NCI-H2171 treated with DMSO at 0.1 percent for 48 hours (cell line): ENCODE measurements at regions not wholly inside any gene's neighbourhood (a gene's known extent, or its start where the extent isn't known, plus 50 kb on each side); places are given as distances from the start of the nearest gene placed in this dataset.

Experiments
- DNase-seq: peaks from one replicate; lab custom pipeline; 2025; lab: John Stamatoyannopoulos, UW

DNA sequence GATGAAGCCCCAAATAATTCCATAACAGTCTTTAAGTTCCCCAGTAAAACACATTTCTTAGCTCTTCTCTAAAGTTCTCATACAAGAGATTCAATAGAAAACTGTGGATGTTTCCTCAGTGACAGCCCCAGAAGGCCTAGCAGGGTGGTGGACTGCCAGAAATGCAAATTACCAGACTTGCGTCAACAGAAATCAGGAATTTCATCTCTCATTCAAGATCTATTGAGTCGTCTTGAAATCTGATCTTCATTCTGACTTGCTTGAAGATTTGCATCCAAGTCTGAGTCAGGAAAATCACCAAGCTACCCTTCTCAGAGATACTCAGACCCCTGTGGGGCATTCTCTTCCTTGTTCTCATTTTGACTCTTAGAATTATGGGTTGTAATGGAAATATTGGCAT, 68.9 kb upstream of the NDP start:
- DNase-seq: no peak

DNA sequence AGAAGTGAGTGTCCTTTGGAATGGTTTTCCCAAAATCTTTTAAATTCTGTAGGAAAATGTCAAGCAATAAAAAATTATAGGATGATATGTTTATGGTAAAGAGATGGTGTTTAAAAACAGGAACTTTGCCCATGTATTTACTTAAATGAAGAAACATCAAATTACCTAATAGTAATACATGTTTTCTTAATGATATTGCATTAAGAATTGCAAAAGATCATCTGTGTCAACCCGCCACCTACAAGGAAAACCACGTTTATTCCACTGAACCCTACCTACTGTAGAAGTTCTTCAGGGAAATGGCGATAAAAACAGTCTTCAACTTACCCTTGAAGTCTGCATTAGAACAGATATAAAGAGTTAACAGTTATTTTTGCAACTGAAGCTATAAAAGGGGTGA, 67.2 kb upstream of the NDP start:
- no peak for DNase-seq

- DNase-seq: no peak
These were observed 66.4 kb upstream of the NDP start for GRCh38 chrX:44039556-44039955.

GRCh38 chrX:44036336-44036735, 63.1 kb upstream of the NDP start:
- no peak for DNase-seq

DNA sequence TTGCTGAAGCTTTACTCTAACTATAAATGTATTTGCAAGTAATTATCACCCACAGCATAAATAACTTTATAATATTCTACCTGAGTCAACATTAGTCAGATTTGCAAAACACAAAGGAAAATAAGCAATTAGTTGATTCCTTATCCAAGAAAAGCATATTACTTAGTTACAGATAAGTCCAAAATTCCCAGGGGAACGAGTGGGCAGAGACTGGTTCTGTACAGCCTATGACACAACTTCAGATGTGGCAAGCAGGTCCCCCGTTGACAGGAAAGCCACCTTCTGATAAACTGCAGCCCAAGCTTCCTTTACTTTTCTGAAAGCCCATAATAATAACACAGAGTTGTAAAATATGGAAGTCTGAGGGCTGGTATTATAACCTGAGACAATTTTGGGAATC, 62.4 kb upstream of the NDP start:
- no peak for DNase-seq

DNA sequence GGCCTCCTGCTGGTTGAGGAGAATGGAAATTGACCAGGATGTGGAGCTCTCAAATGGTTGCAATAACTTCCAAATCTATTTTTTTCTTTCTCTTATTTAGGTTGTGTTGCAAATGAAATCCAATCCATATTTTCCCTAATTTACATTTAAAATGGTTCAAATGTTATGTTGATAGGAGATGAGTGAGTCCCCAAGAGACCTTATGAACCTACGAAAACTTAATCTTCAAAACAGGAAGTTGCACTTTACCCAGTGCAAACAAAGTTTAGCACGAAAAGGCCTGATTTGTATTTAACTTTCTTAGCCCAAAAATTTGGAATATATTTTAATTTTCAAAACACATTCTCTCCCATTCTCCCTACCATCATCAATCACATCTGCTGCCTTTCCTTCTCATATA, 59.3 kb upstream of the NDP start:
- no peak for DNase-seq

- no peak for DNase-seq
These were observed 52.4 kb upstream of the NDP start for GRCh38 chrX:44025555-44025954.
